HepG2 (cell line): ENCODE measurements at regions not wholly inside any gene's neighbourhood (a gene's known extent, or its start where the extent isn't known, plus 50 kb on each side); places are given as distances from the start of the nearest gene placed in this dataset.
A peak's percentile ranks its signal among the peaks of the same experiment; 100 is the strongest.

Experiments used
- ATAC-seq: fragments of 200-7000 bp; cut with Tn5 transposase; 3 replicates; pipeline ENCODE4 v1.9.1; 2020; ENCODE audit warnings: mild to moderate bottlenecking, moderate library complexity
- BruUV-seq: library from RNA; stranded (reverse); fragments of 400-500 nt; replicated peaks from 2 replicates; lab custom pipeline; 2021; lab: Mats Ljungman, UMichigan
- CTCF ChIA-PET: fragments of 300-600 bp; formaldehyde crosslinking; extraction: SDS; loops from one replicate; lab custom pipeline; 2021; ENCODE audit warnings: low total read pairs, inconsistent platforms, low intra/inter-chr PET ratio; lab: Yijun Ruan, JAX
- POLR2A ChIA-PET: fragments of 350-600 bp; sonication (Branson Sonifier 250); formaldehyde crosslinking; loops from one replicate; lab custom pipeline; 2020; ENCODE audit warnings: antibody characterized with exemption, inconsistent platforms; lab: Yijun Ruan, JAX
- DNase-seq: peaks from one replicate; pipeline ENCODE4 v3.0.0-alpha.2; 2015; ENCODE audit warnings: low spot score
- FAIRE-seq: peaks from 3 replicates; lab custom pipeline; 2011; peaks lifted over from hg19 to GRCh38; lab: Jason Lieb, UNC
- H2AFZ ChIP-seq: one replicate; pipeline ENCODE4 v1.6.1; 2011; ENCODE audit warnings: low read length, inconsistent platforms
- H3K27ac ChIP-seq: fragments of 300-600 bp; 3 replicates; pipeline ENCODE4 v1.8.0; 2011; ENCODE audit warnings: mixed run types, mild to moderate bottlenecking, mixed read lengths, low read length, inconsistent platforms; ENCODE audit not compliant: insufficient read depth; ENCODE audit errors: extremely low read length
- H3K27me3 ChIP-seq, 2 experiments: fragments of 200-600 bp in 1 of 2; 2 replicates in 1 of 2; 3 replicates in 1 of 2; pipeline versions ENCODE4 v1.6.0 to v1.8.0; 2011; ENCODE audit warnings: low read length in 2 of 2, mild to moderate bottlenecking in 2 of 2, moderate library complexity in 2 of 2, inconsistent platforms in 1 of 2; ENCODE audit not compliant: insufficient read depth in 2 of 2, control insufficient read depth in 1 of 2
- H3K36me3 ChIP-seq, 2 experiments: fragments of 200-600 bp in 1 of 2; replicated peaks in 1 of 2; 2 replicates in 1 of 2; 3 replicates in 1 of 2; pipeline versions ENCODE4 v1.5.1 to v1.8.0; 2011; ENCODE audit warnings: low read length in 2 of 2, inconsistent platforms in 1 of 2; ENCODE audit not compliant: insufficient read depth in 2 of 2, control insufficient read depth in 1 of 2
- H3K4me1 ChIP-seq: 2 replicates; pipeline ENCODE4 v1.5.1; 2012; ENCODE audit warnings: low read length, inconsistent platforms; ENCODE audit not compliant: insufficient read depth
- H3K4me2 ChIP-seq: 2 replicates; pipeline ENCODE4 v1.6.0; 2011; ENCODE audit warnings: low read depth, low read length, inconsistent platforms
- H3K4me3 ChIP-seq, 3 experiments: fragments of 200-600 bp in 1 of 3; sonication (generic), shearing (Covaris generic) in 1 of 3; replicated peaks in 1 of 3; 2 replicates each; pipeline ENCODE4 v1.5.1; 2011 to 2016; ENCODE audit warnings: low read length in 3 of 3, inconsistent platforms in 2 of 3, low read depth in 2 of 3, mild to moderate bottlenecking in 2 of 3, control low read depth in 1 of 3, mixed read lengths in 1 of 3; ENCODE audit not compliant: insufficient read depth in 1 of 3
- H3K79me2 ChIP-seq: one replicate; pipeline ENCODE4 v1.6.1; 2011; ENCODE audit warnings: low read length, inconsistent platforms; ENCODE audit not compliant: insufficient read depth
- H3K9ac ChIP-seq: 2 replicates; pipeline ENCODE4 v1.6.0; 2011; ENCODE audit warnings: mild to moderate bottlenecking, low read depth, low read length, inconsistent platforms; ENCODE audit not compliant: insufficient read depth
- H3K9me3 ChIP-seq: 2 replicates; pipeline ENCODE4 v1.5.1; 2012; ENCODE audit warnings: mild to moderate bottlenecking, low read length
- H4K20me1 ChIP-seq: 2 replicates; pipeline ENCODE4 v1.6.0; 2011; ENCODE audit warnings: inconsistent platforms, mild to moderate bottlenecking, low read length, moderate library complexity; ENCODE audit not compliant: insufficient read depth
- EZH2 ChIP-seq: conservative IDR thresholded peaks from 2 replicates; pipeline ENCODE4 v1.6.1; 2012; ENCODE audit warnings: mild to moderate bottlenecking, low read depth, low read length, moderate library complexity
- HDAC6 ChIP-seq: fragments of 200-600 bp; sonication (generic); IDR thresholded peaks from 2 replicates; pipeline ENCODE4 v1.7.0; 2017; ENCODE audit warnings: mild to moderate bottlenecking, antibody characterized with exemption, low read length, low read depth
- MAFF ChIP-seq: IDR thresholded peaks from 2 replicates; pipeline ENCODE4 v1.6.1; 2011; ENCODE audit warnings: low read depth, low read length, improper control_type of control experiment
- MAFK ChIP-seq, 2 experiments: IDR thresholded peaks in 1 of 2; conservative IDR thresholded peaks in 1 of 2; 2 replicates each; pipeline ENCODE4 v1.6.1; 2011; ENCODE audit warnings: improper control_type of control experiment in 2 of 2, low read length in 2 of 2
- MED1 ChIP-seq: sonication (generic); formaldehyde crosslinking; IDR thresholded peaks from 2 replicates; pipeline ENCODE4 v1.4.0; 2020; ENCODE audit warnings: missing genetic modification reagents
- WGBS: methylation state at CpG from one replicate; pipeline ENCODE4 v1.1.6; 2017; ENCODE audit warnings: low lambda C conversion rate; 5-methylcytosine and 5-hydroxymethylcytosine counted together
- in situ Hi-C: cut with HindIII; loops from 2 replicates; pipeline ENCODE4 v1.10.0; 2017; ENCODE audit warnings: low pct_unique_long_range_greater_than_20kb; ENCODE audit not compliant: extremely low pct_ligation_motif_present
- intact Hi-C: fragments of 100-400 bp; cut with micrococcal nuclease; formaldehyde crosslinking; loops from one replicate; pipeline ENCODE4 v1.10.0; 2022; ENCODE audit not compliant: unreplicated experiment

DNA sequence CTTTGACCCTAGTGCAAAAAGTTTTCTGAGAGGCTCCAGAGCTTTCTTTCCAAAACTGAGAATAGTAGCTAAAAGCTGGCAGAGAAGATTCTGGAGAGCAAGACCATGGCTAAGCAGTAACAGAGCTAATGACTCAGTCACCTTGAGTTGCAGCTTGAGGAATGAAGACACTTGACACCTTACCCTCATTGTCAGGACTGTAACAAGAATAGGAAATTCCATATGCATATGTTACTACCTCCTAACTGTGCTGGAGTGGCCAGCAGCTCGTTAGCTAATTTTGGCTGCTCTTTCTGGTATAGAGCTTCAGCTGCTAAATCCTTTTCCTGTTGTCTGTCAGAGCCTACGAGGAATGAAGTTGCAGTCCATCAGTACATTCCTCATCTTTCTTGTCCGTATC lies 68.6 kb upstream of the LHCGR start:
- CTCF ChIA-PET = no interaction called here
- BruUV-seq = no TSS peak
- Histone ChIP-seq H3K79me2 (no peaks in the 10 kb centered on the region), H4K20me1 (no peaks in the 10 kb centered on the region), H3K36me3 (no peaks in the 10 kb centered on the region)
- no peak for TF ChIP-seq MED1 (CRISPR knock-in tag)
- TF ChIP-seq, all 625 proteins: peak for 0
- no peak for FAIRE-seq
- Histone ChIP-seq H3K4me1 (no peaks in the 10 kb centered on the region), H2AFZ (no peak overlapping the region), H3K4me3 (no peak overlapping the region), H3K9me3 (no peaks in the 10 kb centered on the region), H3K27ac (no peak overlapping the region), H3K4me2 (no peak overlapping the region), H3K27me3 (no peaks in the 10 kb centered on the region), H3K9ac (no peak overlapping the region)
- in situ Hi-C loops = no loop called here
- 4% methylated on average over 3 of the region's 3 CpGs for WGBS
- POLR2A ChIA-PET = no interaction called here
- ATAC-seq = no peak
- DNase-seq = no peak
- intact Hi-C loops = no loop called here

DNA sequence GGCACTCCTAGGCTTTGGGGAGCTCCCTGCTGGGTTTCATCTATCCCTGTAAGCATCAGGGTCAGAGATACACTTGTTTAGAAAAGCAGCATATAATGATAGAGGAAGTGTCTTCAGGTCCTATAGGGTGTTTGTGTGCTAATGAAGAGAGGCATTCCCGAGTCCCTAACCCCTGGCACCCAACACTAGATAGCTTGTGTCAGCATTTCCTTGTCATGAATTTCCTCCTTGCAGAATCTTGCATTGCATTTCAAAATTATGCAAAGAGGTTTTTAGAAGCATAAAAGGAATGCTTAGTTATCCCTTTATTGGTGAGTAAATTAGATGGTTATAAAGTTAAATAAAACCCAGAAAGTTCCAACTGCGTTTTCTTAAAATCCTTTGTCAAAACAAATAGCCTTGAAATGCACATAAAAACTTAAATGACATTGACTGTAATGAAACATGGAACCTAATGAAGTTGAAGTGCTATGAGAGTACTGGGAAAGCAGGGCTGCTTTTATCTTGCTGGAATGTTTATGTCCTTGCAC lies 63.7 kb upstream of the LHCGR start:
- no peak for DNase-seq
- no peak overlapping the region for H2AFZ ChIP-seq
- no peaks in the 10 kb centered on the region for H3K27me3 ChIP-seq
- POLR2A ChIA-PET = no interaction called here
- no peaks in the 10 kb centered on the region for H3K9me3 ChIP-seq
- no peak overlapping the region for H3K27ac ChIP-seq
- no peaks in the 10 kb centered on the region for H3K36me3 ChIP-seq
- under 1% methylated on average over 2 of the region's 2 CpGs for WGBS
- ATAC-seq = no peak
- in situ Hi-C loops = no loop called here
- no peaks in the 10 kb centered on the region for H3K79me2 ChIP-seq
- intact Hi-C loops = no loop called here
- FAIRE-seq = no peak
- TF ChIP-seq EZH2 (no peak), HDAC6 (no peak), MAFF (peak; percentile 67; the same call in 1 of the 2 replicates), MAFK (conservative IDR thresholded peaks at IDR 0.05 in 1 of 2, IDR thresholded peaks at IDR 0.05 in 1 of 2; ENCODE audit: low read length in 2 of 2) (peak; percentile 59 to 79)
- H3K4me1 ChIP-seq = no peaks in the 10 kb centered on the region
- no peaks in the 10 kb centered on the region for H4K20me1 ChIP-seq
- H3K4me3 ChIP-seq = no peak overlapping the region
- no peak overlapping the region for H3K4me2 ChIP-seq
- CTCF ChIA-PET = no interaction called here
- H3K9ac ChIP-seq = no peak overlapping the region
- BruUV-seq = no TSS peak
